IMR-90 (cell line): ENCODE measurements at regions not wholly inside any gene's neighbourhood (a gene's known extent, or its start where the extent isn't known, plus 50 kb on each side); places are given as distances from the start of the nearest gene placed in this dataset.
A peak's percentile ranks its signal among the peaks of the same experiment; 100 is the strongest.

Experiments used
- ATAC-seq: fragments of 200-7000 bp; cut with Tn5 transposase; 2 replicates; pipeline ENCODE4 v1.9.1; 2020; ENCODE audit warnings: low read depth, mild to moderate bottlenecking, moderate library complexity
- BruUV-seq: library from RNA; stranded (reverse); fragments of 400-500 nt; replicated peaks from 2 replicates; lab custom pipeline; 2021; lab: Mats Ljungman, UMichigan
- CTCF ChIA-PET: fragments of 300-600 bp; formaldehyde crosslinking; extraction: SDS; loops from one replicate; lab custom pipeline; 2021; ENCODE audit warnings: antibody characterized with exemption; lab: Yijun Ruan, JAX
- POLR2A ChIA-PET: fragments of 300-600 bp; sonication (Branson Sonifier 250); formaldehyde crosslinking; loops from one replicate; lab custom pipeline; 2022; ENCODE audit warnings: antibody characterized with exemption; ENCODE audit not compliant: unreplicated experiment; lab: Charles Lee
- DNase-seq: peaks from one replicate; pipeline ENCODE4 v3.0.0; 2013
- H2AFZ ChIP-seq: replicated peaks from 2 replicates; pipeline ENCODE3; 2013; ENCODE audit warnings: low read length, mild to moderate bottlenecking; ENCODE audit not compliant: poor library complexity
- H2AK5ac ChIP-seq: 2 replicates; pipeline ENCODE4 v1.6.1; 2013; ENCODE audit warnings: low read depth, low read length, inconsistent platforms
- H2AK9ac ChIP-seq: replicated peaks from 2 replicates; pipeline ENCODE3; 2013; ENCODE audit warnings: mild to moderate bottlenecking, low read depth, low read length, moderate library complexity; ENCODE audit not compliant: poor library complexity
- H2BK120ac ChIP-seq: 2 replicates; pipeline ENCODE4 v1.6.1; 2013; ENCODE audit warnings: low read depth, low read length, inconsistent platforms
- H2BK15ac ChIP-seq: 3 replicates; pipeline ENCODE4 v1.6.1; 2013; ENCODE audit warnings: low read depth, low read length, inconsistent platforms
- H2BK20ac ChIP-seq: 2 replicates; pipeline ENCODE4 v1.6.1; 2013; ENCODE audit warnings: low read depth, mild to moderate bottlenecking, inconsistent platforms, low read length, moderate library complexity
- H2BK5ac ChIP-seq: 2 replicates; pipeline ENCODE4 v1.6.1; 2013; ENCODE audit warnings: mild to moderate bottlenecking, low read depth, low read length, inconsistent platforms; ENCODE audit not compliant: poor library complexity, severe bottlenecking
- H3K14ac ChIP-seq: replicated peaks from 2 replicates; pipeline ENCODE4 v1.6.1; 2013; ENCODE audit warnings: low read depth, low read length, inconsistent platforms
- H3K18ac ChIP-seq: 2 replicates; pipeline ENCODE4 v1.6.1; 2013; ENCODE audit warnings: low read depth, low read length, control low read depth
- H3K23ac ChIP-seq: 2 replicates; pipeline ENCODE4 v1.6.1; 2013; ENCODE audit warnings: low read depth, low read length, inconsistent platforms
- H3K27ac ChIP-seq: 2 replicates; pipeline ENCODE4 v1.5.1; 2013; ENCODE audit warnings: mild to moderate bottlenecking, control low read depth, low read length; ENCODE audit not compliant: insufficient read depth
- H3K27me3 ChIP-seq: 2 replicates; pipeline ENCODE4 v1.6.1; 2013; ENCODE audit warnings: low read length; ENCODE audit not compliant: control insufficient read depth, insufficient read depth
- H3K36me3 ChIP-seq: 2 replicates; pipeline ENCODE4 v1.6.1; 2013; ENCODE audit warnings: low read length, mixed read lengths; ENCODE audit not compliant: control insufficient read depth, insufficient read depth
- H3K4ac ChIP-seq: 2 replicates; pipeline ENCODE4 v1.6.1; 2013; ENCODE audit warnings: low read depth, low read length, inconsistent platforms
- H3K4me1 ChIP-seq: 2 replicates; pipeline ENCODE4 v1.6.1; 2013; ENCODE audit warnings: low read length, mixed read lengths; ENCODE audit not compliant: control insufficient read depth, insufficient read depth
- H3K4me2 ChIP-seq: 2 replicates; pipeline ENCODE4 v1.6.1; 2013; ENCODE audit warnings: low read depth, mild to moderate bottlenecking, control low read depth, low read length, moderate library complexity
- H3K4me3 ChIP-seq: 2 replicates; pipeline ENCODE4 v1.5.1; 2013; ENCODE audit warnings: low read depth, mild to moderate bottlenecking, control low read depth, low read length, moderate library complexity; ENCODE audit not compliant: insufficient read depth
- H3K56ac ChIP-seq: 2 replicates; pipeline ENCODE4 v1.6.1; 2013; ENCODE audit warnings: low read length, inconsistent platforms; ENCODE audit not compliant: insufficient read depth; ENCODE audit errors: extremely low read depth
- H3K79me1 ChIP-seq, 2 experiments: 2 replicates each; pipeline ENCODE4 v1.6.1; 2013; ENCODE audit warnings: low read length in 2 of 2, inconsistent platforms in 1 of 2, low read depth in 1 of 2
- H3K9ac ChIP-seq: 2 replicates; pipeline ENCODE4 v1.6.1; 2013; ENCODE audit warnings: low read depth, low read length, control low read depth
- H3K9me1 ChIP-seq: 2 replicates; pipeline ENCODE4 v1.6.1; 2013; ENCODE audit warnings: low read length, inconsistent platforms; ENCODE audit not compliant: insufficient read depth
- H3K9me3 ChIP-seq: 2 replicates; pipeline ENCODE4 v1.6.1; 2013; ENCODE audit warnings: low read length; ENCODE audit not compliant: control insufficient read depth, insufficient read depth
- H4K20me1 ChIP-seq: 2 replicates; pipeline ENCODE4 v1.6.1; 2013; ENCODE audit warnings: low read length, inconsistent platforms; ENCODE audit not compliant: insufficient read depth
- H4K5ac ChIP-seq: 2 replicates; pipeline ENCODE4 v1.6.1; 2013; ENCODE audit warnings: mild to moderate bottlenecking, low read depth, low read length, control low read depth
- H4K8ac ChIP-seq, 2 experiments: 2 replicates each; pipeline ENCODE4 v1.6.1; 2013; ENCODE audit warnings: low read depth in 2 of 2, low read length in 2 of 2, control low read depth in 1 of 2, inconsistent platforms in 1 of 2
- H4K91ac ChIP-seq: 2 replicates; pipeline ENCODE4 v1.6.1; 2013; ENCODE audit warnings: low read depth, low read length, inconsistent platforms; ENCODE audit not compliant: insufficient read depth
- BHLHE40 ChIP-seq: fragments of 150-350 bp; IDR thresholded peaks from 2 replicates; pipeline ENCODE4 v1.6.1; 2016; ENCODE audit warnings: mild to moderate bottlenecking, low read depth, low read length
- CTCF ChIP-seq: conservative IDR thresholded peaks from 2 replicates; pipeline ENCODE4 v1.5.1; 2012; ENCODE audit warnings: mild to moderate bottlenecking, low read depth, low read length, improper control_type of control experiment
- FOS ChIP-seq: fragments of 150-350 bp; IDR thresholded peaks from 2 replicates; pipeline ENCODE4 v1.6.1; 2016; ENCODE audit warnings: low read depth, low read length
- MAFK ChIP-seq: IDR thresholded peaks from 2 replicates; pipeline ENCODE4 v1.6.1; 2012; ENCODE audit warnings: low read depth, low read length, improper control_type of control experiment
- MXI1 ChIP-seq: IDR thresholded peaks from 2 replicates; pipeline ENCODE4 v1.6.1; 2012; ENCODE audit warnings: low read depth, mild to moderate bottlenecking, low read length, moderate library complexity, borderline replicate concordance
- POLR2A ChIP-seq: IDR thresholded peaks from 2 replicates; pipeline ENCODE4 v1.6.1; 2012; ENCODE audit warnings: mild to moderate bottlenecking, low read depth, low read length
- RCOR1 ChIP-seq: IDR thresholded peaks from 2 replicates; pipeline ENCODE4 v1.6.1; 2012; ENCODE audit warnings: mild to moderate bottlenecking, low read length, improper control_type of control experiment; ENCODE audit not compliant: insufficient replicate concordance
- RFX5 ChIP-seq: IDR thresholded peaks from 2 replicates; pipeline ENCODE4 v1.8.0; 2012; ENCODE audit warnings: low read depth, mild to moderate bottlenecking, low read length, moderate library complexity
- SMC3 ChIP-seq: fragments of 150-350 bp; IDR thresholded peaks from 2 replicates; pipeline ENCODE4 v1.6.1; 2016; ENCODE audit warnings: low read depth, mild to moderate bottlenecking, antibody characterized with exemption, low read length, moderate library complexity
- USF2 ChIP-seq: fragments of 150-350 bp; IDR thresholded peaks from 2 replicates; pipeline ENCODE4 v1.6.1; 2017; ENCODE audit warnings: mild to moderate bottlenecking, antibody characterized with exemption, low read length, low read depth
- WGBS, 2 experiments: methylation state at CpG; one replicate each; pipeline versions ENCODE4 v1.1.5 to v1.1.7; 2013; ENCODE audit warnings: missing lambda C conversion rate in 2 of 2; ENCODE audit not compliant: insufficient read length in 1 of 2; ENCODE audit errors: extremely low coverage in 2 of 2; 5-methylcytosine and 5-hydroxymethylcytosine counted together
- dilution Hi-C: fragments of 300-500 bp; cut with HindIII; formaldehyde crosslinking; loops from one replicate; pipeline ENCODE4 v1.14.3; 2018; ENCODE audit warnings: low sequenced_read_pairs; ENCODE audit not compliant: unreplicated experiment
- in situ Hi-C: fragments of 300-500 bp; cut with MboI; formaldehyde crosslinking; loops from 3 replicates; pipeline ENCODE4 v1.14.3; 2019; ENCODE audit warnings: low sequenced_read_pairs, inconsistent platforms, mixed read lengths
- intact Hi-C: fragments of 100-400 bp; cut with micrococcal nuclease; formaldehyde crosslinking; loops from 2 replicates; pipeline ENCODE4 v1.10.0; 2022
- TF ChIP-seq, protein P1 (sequence below): fragments of 150-350 bp; IDR thresholded peaks from 2 replicates; pipeline ENCODE4 v1.6.1; 2016; ENCODE audit warnings: low read depth, mild to moderate bottlenecking, low read length, moderate library complexity, borderline replicate concordance

- dilution Hi-C loops (no loop called here), in situ Hi-C loops (no loop called here), intact Hi-C loops (no loop called here)
- peak overlapping the region; percentile 33; the same call in 1 of the 2 replicates for H3K4ac ChIP-seq
- no peak overlapping the region for H2BK20ac ChIP-seq
- peaks cover 21% of the 10 kb centered on the region for H3K36me3 ChIP-seq
- peak overlapping the region; percentile 44; the same call in 1 of the 2 replicates for H3K14ac ChIP-seq
- H4K8ac ChIP-seq: peak overlapping the region in 1 of 2 experiments; percentile 8; a peak in 1 of 4 replicates
- ChIA-PET CTCF (no interaction called here), POLR2A (interaction anchor here (1.5 kb wide), 1 partner anchor 55 kb away, joined by 3 read pairs; no protein-coding TSS in a partner anchor)
- TF ChIP-seq, protein P1, sequence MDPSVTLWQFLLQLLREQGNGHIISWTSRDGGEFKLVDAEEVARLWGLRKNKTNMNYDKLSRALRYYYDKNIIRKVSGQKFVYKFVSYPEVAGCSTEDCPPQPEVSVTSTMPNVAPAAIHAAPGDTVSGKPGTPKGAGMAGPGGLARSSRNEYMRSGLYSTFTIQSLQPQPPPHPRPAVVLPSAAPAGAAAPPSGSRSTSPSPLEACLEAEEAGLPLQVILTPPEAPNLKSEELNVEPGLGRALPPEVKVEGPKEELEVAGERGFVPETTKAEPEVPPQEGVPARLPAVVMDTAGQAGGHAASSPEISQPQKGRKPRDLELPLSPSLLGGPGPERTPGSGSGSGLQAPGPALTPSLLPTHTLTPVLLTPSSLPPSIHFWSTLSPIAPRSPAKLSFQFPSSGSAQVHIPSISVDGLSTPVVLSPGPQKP: no peak
- no peak for TF ChIP-seq MXI1
- TF ChIP-seq BHLHE40: no peak
- TF ChIP-seq RFX5: no peak
- no peak for TF ChIP-seq MAFK
- TF ChIP-seq FOS: no peak
- TF ChIP-seq RCOR1: no peak
- no peak for TF ChIP-seq USF2
- TF ChIP-seq POLR2A: no peak
- TF ChIP-seq CTCF: no peak
- TF ChIP-seq SMC3: no peak
- H3K56ac ChIP-seq: no peak overlapping the region
- ATAC-seq (0 out of 2 replicates have a peak, but pooled peaks have one; percentile 28), DNase-seq (peak; percentile 67)
- no peak overlapping the region for H2BK120ac ChIP-seq
- H2AK5ac ChIP-seq: no peak overlapping the region
- H3K23ac ChIP-seq: 0 out of 2 replicates have a peak overlapping the region, but pooled peaks have one; percentile 14
- H3K18ac ChIP-seq: no peak overlapping the region
- no peak overlapping the region for H4K5ac ChIP-seq
- H3K79me1 ChIP-seq: peaks cover 16 to 85% of the 10 kb centered on the region in 2 experiments
- H2BK5ac ChIP-seq: peak overlapping the region; percentile 16
- no peak overlapping the region for H2AFZ ChIP-seq
- no peak overlapping the region for H3K9ac ChIP-seq
- H3K4me2 ChIP-seq: peak overlapping the region; percentile 18; the same call in 1 of the 2 replicates
- H3K4me3 ChIP-seq: no peak overlapping the region
- H3K9me1 ChIP-seq: peaks cover 39% of the 10 kb centered on the region
- H4K91ac ChIP-seq: no peak overlapping the region
- H3K9me3 ChIP-seq: no peaks in the 10 kb centered on the region
- no CpG with 5 or more reads among the region's 4 CpGs for WGBS, 2 experiments
- H3K27ac ChIP-seq: peak overlapping the region; percentile 2; the same call in 1 of the 2 replicates
- BruUV-seq: no TSS peak
- H3K4me1 ChIP-seq: peaks cover 17% of the 10 kb centered on the region
- H4K20me1 ChIP-seq: peaks cover 45% of the 10 kb centered on the region; the same call in 1 of the 2 replicates
- no peak overlapping the region for H2AK9ac ChIP-seq
- H2BK15ac ChIP-seq: no peak overlapping the region; the same call in 2 of the 3 replicates
- H3K27me3 ChIP-seq: no peaks in the 10 kb centered on the region
These were observed 72.2 kb upstream of the NAA20 start for GRCh38 chr20:19944772-19945459.
